ENCODE measurements at regions not wholly inside any gene's neighbourhood (a gene's known extent, or its start where the extent isn't known, plus 50 kb on each side); places are given as distances from the start of the nearest gene placed in this dataset.

- no peak overlapping the region for H3K27ac ChIP-seq (ENCODE audit: low read length)
- peaks cover 26% of the 10 kb centered on the region for H3K27me3 ChIP-seq (ENCODE audit: control insufficient read depth, insufficient read depth, low read length)
- H3K4me1 ChIP-seq (ENCODE audit: control insufficient read depth, insufficient read depth, low read length), result no peaks in the 10 kb centered on the region
- H3K9me3 ChIP-seq (ENCODE audit: control insufficient read depth, insufficient read depth, low read depth, low read length), result no peaks in the 10 kb centered on the region
- no peak overlapping the region for H3K4me3 ChIP-seq (ENCODE audit: low read depth in 2 of 2, low read length in 2 of 2)
- no peaks in the 10 kb centered on the region for H3K36me3 ChIP-seq (ENCODE audit: control insufficient read depth, insufficient read depth, low read length)
- ChIA-PET CTCF (no interaction called here), POLR2A (no interaction called here)
- TF ChIP-seq TCF7L2 (IDR thresholded peaks at IDR 0.05; ENCODE audit: low read depth, low read length) (no peak), REST (IDR thresholded peaks at IDR 0.05; ENCODE audit: insufficient read depth in 1 of 2, low read depth in 2 of 2, low read length in 1 of 2) (no peak), SIN3A (IDR thresholded peaks at IDR 0.05; ENCODE audit: borderline replicate concordance, insufficient read depth, low read depth, low read length) (no peak), CTCF (IDR thresholded peaks at IDR 0.05) (no peak), POLR2AphosphoS5 (IDR thresholded peaks at IDR 0.05; ENCODE audit: low read depth, low read length) (no peak)
- ATAC-seq (no peak), DNase-seq (ENCODE audit: low read depth, low spot score) (no peak)
- in situ Hi-C loops (cut with HindIII; ENCODE audit: low pct_unique_long_range_greater_than_20kb, low sequenced_read_pairs) (no loop called here), intact Hi-C loops (cut with micrococcal nuclease; ENCODE audit: unreplicated experiment) (no loop called here)
- no TSS peak for BruUV-seq (replicated peaks)
Observed at GRCh38 chr7:27466703-27467102, 196.0 kb downstream of the HIBADH start.

- H3K27me3 ChIP-seq (ENCODE audit: control insufficient read depth, insufficient read depth, low read length), result peaks cover 18% of the 10 kb centered on the region
- H3K4me1 ChIP-seq (ENCODE audit: control insufficient read depth, insufficient read depth, low read length), result no peaks in the 10 kb centered on the region
- no peaks in the 10 kb centered on the region for H3K36me3 ChIP-seq (ENCODE audit: control insufficient read depth, insufficient read depth, low read length)
- in situ Hi-C loops (cut with HindIII; ENCODE audit: low pct_unique_long_range_greater_than_20kb, low sequenced_read_pairs), result no loop called here
- no TSS peak for BruUV-seq (replicated peaks)
- ChIA-PET CTCF (no interaction called here), POLR2A (no interaction called here)
- H3K4me3 ChIP-seq (ENCODE audit: low read depth in 2 of 2, low read length in 2 of 2), result no peak overlapping the region
- no peak for DNase-seq (ENCODE audit: low read depth, low spot score)
- H3K9me3 ChIP-seq (ENCODE audit: control insufficient read depth, insufficient read depth, low read depth, low read length), result no peaks in the 10 kb centered on the region
- no peak for ATAC-seq
- intact Hi-C loops (cut with micrococcal nuclease; ENCODE audit: unreplicated experiment), result no loop called here
- H3K27ac ChIP-seq (ENCODE audit: low read length), result no peak overlapping the region
- TF ChIP-seq CTCF (IDR thresholded peaks at IDR 0.05), result no peak
- TF ChIP-seq SIN3A (IDR thresholded peaks at IDR 0.05; ENCODE audit: borderline replicate concordance, insufficient read depth, low read depth, low read length), result no peak
- no peak for TF ChIP-seq POLR2AphosphoS5 (IDR thresholded peaks at IDR 0.05; ENCODE audit: low read depth, low read length)
Observed at GRCh38 chr7:27472043-27472442, 190.6 kb downstream of the HIBADH start.
